ENCODE measurements at regions not wholly inside any gene's neighbourhood (a gene's known extent, or its start where the extent isn't known, plus 50 kb on each side); places are given as distances from the start of the nearest gene placed in this dataset.

DNA sequence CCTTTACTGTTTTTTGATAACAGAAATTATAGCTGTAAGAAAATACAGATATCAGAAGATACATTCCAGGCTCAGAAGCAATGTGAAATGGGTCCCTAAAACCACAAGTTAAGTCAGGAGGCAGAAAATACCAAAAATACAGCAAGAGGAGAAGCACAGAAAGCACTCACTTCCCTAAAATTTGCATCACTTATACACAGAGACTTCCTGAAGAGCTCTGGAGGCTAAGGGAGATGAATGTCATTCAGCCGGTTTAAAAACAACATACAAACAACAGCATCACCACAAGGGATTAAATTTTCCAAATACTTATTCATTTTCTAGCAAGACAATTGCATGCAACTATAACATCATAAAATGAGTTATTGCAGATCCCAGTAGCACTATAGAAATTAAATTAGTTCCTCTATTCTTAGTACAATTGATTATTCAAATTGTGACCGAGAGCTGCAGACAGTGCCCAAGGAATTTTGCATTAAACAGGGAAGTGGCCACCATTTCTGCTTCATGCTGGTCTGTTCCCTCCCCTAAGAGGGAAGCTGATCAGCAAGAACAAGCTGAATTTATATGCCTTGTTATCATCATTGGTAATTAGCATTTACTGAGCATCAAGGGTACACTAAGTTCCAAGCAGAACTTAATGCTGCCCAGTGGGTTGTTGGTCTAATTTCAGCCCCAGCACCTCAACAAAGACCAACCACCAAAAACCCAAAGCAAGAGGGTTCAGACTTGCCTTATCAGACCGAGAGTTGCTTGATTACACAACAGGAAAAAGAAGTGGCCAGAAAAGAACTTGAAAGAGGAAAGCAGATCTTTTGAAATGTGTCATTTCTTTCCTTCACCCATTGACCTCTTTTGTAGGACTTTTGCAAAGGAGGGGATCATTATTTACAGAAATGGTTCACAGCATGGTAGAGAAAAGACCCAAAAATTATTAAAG lies 140.7 kb downstream of the KCTD12 start:
- H3K4me3 Mint-ChIP-seq = peak overlapping the region in 3 of 4 donors; percentile 34 to 85 (median 78)
- H3K36me3 Mint-ChIP-seq = no peaks in the 10 kb centered on the region
- H3K27ac Mint-ChIP-seq = peak overlapping the region in 1 of 3 donors; percentile 28
- peaks cover 4 to 12% (median 9%) of the 10 kb centered on the region in 3 donors for H3K9me3 Mint-ChIP-seq
- no peaks in the 10 kb centered on the region for H3K27me3 Mint-ChIP-seq
- peaks cover 11 to 16% (median 12%) of the 10 kb centered on the region in 3 donors for H3K4me1 Mint-ChIP-seq

- H3K4me3 Mint-ChIP-seq = no peak overlapping the region
- peaks cover 11 to 16% (median 14%) of the 10 kb centered on the region in 3 donors for H3K4me1 Mint-ChIP-seq
- peaks cover 6 to 12% (median 9%) of the 10 kb centered on the region in 3 donors for H3K9me3 Mint-ChIP-seq
- no peaks in the 10 kb centered on the region for H3K27me3 Mint-ChIP-seq
- no peak overlapping the region for H3K27ac Mint-ChIP-seq
- H3K36me3 Mint-ChIP-seq = no peaks in the 10 kb centered on the region
Measured at GRCh38 chr13:76741624-76742023, 144.6 kb downstream of the KCTD12 start.

DNA sequence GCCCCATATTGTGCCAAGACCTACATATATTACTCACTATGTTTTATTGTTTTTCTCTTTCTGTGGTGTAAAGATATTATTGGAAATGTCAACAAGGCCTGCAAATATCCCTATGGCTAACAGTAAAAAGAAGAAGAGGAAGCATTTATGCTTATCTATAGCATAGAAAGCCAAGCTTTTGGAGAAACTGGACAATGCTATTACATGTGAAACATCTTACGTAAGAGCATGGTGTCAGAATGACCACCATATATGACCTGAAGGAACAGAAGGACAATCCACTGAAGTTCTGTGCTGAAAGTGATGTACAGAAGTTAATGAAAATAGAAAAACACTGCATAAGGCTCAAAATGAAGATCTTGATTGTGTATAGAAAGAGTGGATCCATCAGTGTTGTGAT lies 145.2 kb downstream of the KCTD12 start:
- H3K9me3 Mint-ChIP-seq = peaks cover 6 to 12% (median 9%) of the 10 kb centered on the region in 3 donors
- peaks cover 11 to 15% (median 14%) of the 10 kb centered on the region in 3 donors for H3K4me1 Mint-ChIP-seq
- H3K27ac Mint-ChIP-seq = peak overlapping the region in 1 of 3 donors; percentile 1
- H3K36me3 Mint-ChIP-seq = no peaks in the 10 kb centered on the region
- H3K4me3 Mint-ChIP-seq = no peak overlapping the region
- no peaks in the 10 kb centered on the region for H3K27me3 Mint-ChIP-seq

- peaks cover 0 to 2% (median 1%) of the 10 kb centered on the region in 3 donors for H3K4me1 Mint-ChIP-seq
Measured at GRCh38 chr13:76738616-76739015, 147.6 kb downstream of the KCTD12 start.

GRCh38 chr13:76737526-76737925 lies 148.7 kb downstream of the KCTD12 start:
- peaks cover 6 to 12% (median 9%) of the 10 kb centered on the region in 3 donors for H3K9me3 Mint-ChIP-seq
- no peak overlapping the region for H3K4me3 Mint-ChIP-seq
- peaks cover 1% of the 10 kb centered on the region for H3K27me3 Mint-ChIP-seq
- H3K4me1 Mint-ChIP-seq = peaks cover 0 to 2% (median 0%) of the 10 kb centered on the region in 3 donors
- H3K36me3 Mint-ChIP-seq = no peaks in the 10 kb centered on the region
- H3K27ac Mint-ChIP-seq = no peak overlapping the region

More at GRCh38 chr13:76738616-76739015, 147.6 kb downstream of the KCTD12 start:
- Mint-ChIP-seq H3K27ac (no peak overlapping the region), H3K4me3 (no peak overlapping the region), H3K9me3 (peaks cover 6 to 12% (median 9%) of the 10 kb centered on the region in 3 donors), H3K27me3 (peaks cover 1% of the 10 kb centered on the region), H3K36me3 (no peaks in the 10 kb centered on the region)

GRCh38 chr13:76735641-76736040 lies 150.6 kb downstream of the KCTD12 start:
- peaks cover 1% of the 10 kb centered on the region for H3K27me3 Mint-ChIP-seq
- no peaks in the 10 kb centered on the region for H3K36me3 Mint-ChIP-seq
- peaks cover 0 to 2% (median 0%) of the 10 kb centered on the region in 3 donors for H3K4me1 Mint-ChIP-seq

DNA sequence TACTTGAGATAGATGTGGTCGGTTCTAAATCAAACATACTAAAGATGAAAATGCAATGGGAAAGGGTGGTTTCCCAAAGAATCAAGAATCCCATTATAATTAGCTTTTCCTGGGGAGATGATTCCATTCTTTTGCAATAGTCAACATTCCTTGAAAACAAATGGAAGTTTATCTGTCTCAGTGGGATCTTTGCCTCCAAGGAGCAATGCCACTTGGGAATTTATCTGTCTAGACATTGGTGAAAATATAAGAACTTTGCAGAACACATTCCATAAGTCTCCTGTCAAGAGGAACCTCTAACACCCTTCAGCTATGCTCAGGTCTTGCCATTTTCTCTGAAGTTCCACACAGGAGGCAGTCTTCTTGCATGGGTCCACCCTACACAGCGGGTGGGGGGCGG lies 152.5 kb downstream of the KCTD12 start:
- peaks cover 1% of the 10 kb centered on the region for H3K27me3 Mint-ChIP-seq
- no peaks in the 10 kb centered on the region for H3K36me3 Mint-ChIP-seq
- peaks cover 0 to 2% (median 0%) of the 10 kb centered on the region in 3 donors for H3K4me1 Mint-ChIP-seq
- peaks cover 0 to 2% (median 1%) of the 10 kb centered on the region in 3 donors for H3K9me3 Mint-ChIP-seq
- H3K27ac Mint-ChIP-seq = no peak overlapping the region
- no peak overlapping the region for H3K4me3 Mint-ChIP-seq

More at GRCh38 chr13:76735641-76736040, 150.6 kb downstream of the KCTD12 start:
- Mint-ChIP-seq H3K4me3 (no peak overlapping the region), H3K9me3 (peaks cover 0 to 1% (median 0%) of the 10 kb centered on the region in 3 donors), H3K27ac (no peak overlapping the region)

GRCh38 chr13:76732367-76732766 lies 153.8 kb downstream of the KCTD12 start:
- peaks cover 0 to 2% (median 0%) of the 10 kb centered on the region in 3 donors for H3K4me1 Mint-ChIP-seq
- H3K27me3 Mint-ChIP-seq = peaks cover 1% of the 10 kb centered on the region
- no peak overlapping the region for H3K27ac Mint-ChIP-seq
- H3K36me3 Mint-ChIP-seq = no peaks in the 10 kb centered on the region
- no peak overlapping the region for H3K4me3 Mint-ChIP-seq
- H3K9me3 Mint-ChIP-seq = peaks cover 0 to 3% (median under 1%) of the 10 kb centered on the region in 3 donors

- peaks cover 1% of the 10 kb centered on the region for H3K27me3 Mint-ChIP-seq
- peaks cover 2% of the 10 kb centered on the region for H3K36me3 Mint-ChIP-seq
- H3K4me3 Mint-ChIP-seq = no peak overlapping the region
- no peak overlapping the region for H3K27ac Mint-ChIP-seq
- H3K9me3 Mint-ChIP-seq = peaks cover 2 to 6% (median 6%) of the 10 kb centered on the region in 3 donors
- no peaks in the 10 kb centered on the region for H3K4me1 Mint-ChIP-seq
Measured at GRCh38 chr13:76730220-76730619, 156.0 kb downstream of the KCTD12 start.

GRCh38 chr13:76729691-76730090 lies 156.5 kb downstream of the KCTD12 start:
- Mint-ChIP-seq H3K9me3 (peaks cover 2 to 6% (median 6%) of the 10 kb centered on the region in 3 donors), H3K27me3 (peaks cover 1% of the 10 kb centered on the region), H3K4me1 (no peaks in the 10 kb centered on the region), H3K4me3 (no peak overlapping the region), H3K27ac (no peak overlapping the region), H3K36me3 (peaks cover 2% of the 10 kb centered on the region)

DNA sequence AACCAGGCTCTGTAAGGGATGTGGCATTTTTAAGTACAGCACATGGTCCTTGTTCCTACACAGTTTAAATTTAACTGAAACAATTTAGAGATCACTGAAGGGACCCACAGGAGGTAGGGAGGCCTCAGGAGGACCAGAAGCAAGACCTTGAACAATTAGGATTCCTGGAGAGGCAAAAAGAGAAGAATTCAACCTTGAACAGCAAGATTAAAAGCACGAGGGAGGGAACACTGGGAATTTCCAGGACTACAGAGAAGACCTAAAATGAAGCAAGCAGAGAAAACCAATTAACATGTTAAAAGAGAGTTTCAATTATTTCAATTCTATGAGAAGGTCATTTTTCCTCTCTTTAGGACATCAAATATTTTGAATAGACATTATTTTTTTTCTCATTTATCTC lies 160.3 kb downstream of the KCTD12 start:
- Mint-ChIP-seq H3K27me3 (no peaks in the 10 kb centered on the region), H3K36me3 (peaks cover 2% of the 10 kb centered on the region), H3K27ac (peak overlapping the region in 1 of 3 donors; percentile 17), H3K4me3 (no peak overlapping the region), H3K4me1 (no peaks in the 10 kb centered on the region), H3K9me3 (peaks cover 2 to 6% (median 6%) of the 10 kb centered on the region in 3 donors)

DNA sequence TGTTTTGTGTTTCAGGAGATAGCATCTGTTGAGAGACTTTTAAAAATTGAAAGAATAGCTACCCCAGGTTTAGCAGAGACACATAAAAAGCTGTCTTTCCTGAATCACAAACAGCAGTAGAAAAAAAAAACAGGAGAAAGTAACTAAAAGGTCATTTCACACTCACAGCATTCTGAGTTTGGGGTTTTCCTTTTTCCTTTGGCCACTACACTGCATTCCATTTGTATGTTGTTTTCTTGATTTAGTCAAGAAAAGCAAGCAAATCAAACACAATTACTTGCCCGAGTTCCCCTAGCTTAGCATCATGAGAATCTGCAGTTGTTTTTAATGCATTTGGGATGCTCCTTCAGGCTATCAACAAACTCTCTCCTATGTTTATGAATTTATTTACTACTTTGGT lies 161.0 kb downstream of the KCTD12 start:
- Mint-ChIP-seq H3K4me1 (no peaks in the 10 kb centered on the region), H3K9me3 (peaks cover 2 to 6% (median 6%) of the 10 kb centered on the region in 3 donors), H3K36me3 (peaks cover 2% of the 10 kb centered on the region), H3K4me3 (no peak overlapping the region), H3K27me3 (no peaks in the 10 kb centered on the region), H3K27ac (peak overlapping the region in 1 of 3 donors; percentile 17)

DNA sequence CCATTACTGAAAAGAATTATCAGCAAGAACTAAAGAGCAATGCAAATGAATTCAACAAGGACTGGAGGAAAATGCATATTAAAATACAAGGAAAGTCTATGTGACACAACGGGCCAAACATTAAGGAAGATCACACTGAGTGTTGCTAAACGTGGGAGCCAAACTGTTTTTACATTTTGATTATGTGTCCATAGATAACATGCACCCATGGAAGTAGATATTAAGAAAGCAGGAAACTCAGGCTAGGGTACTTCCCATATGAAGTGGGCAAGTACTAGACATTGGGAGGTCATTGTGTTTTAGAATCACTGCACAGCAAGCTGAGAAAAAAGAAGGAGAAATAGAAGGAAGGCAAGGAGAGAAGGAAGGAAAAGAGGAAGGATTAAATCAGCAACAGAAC lies 161.8 kb downstream of the KCTD12 start:
- no peak overlapping the region for H3K27ac Mint-ChIP-seq
- H3K4me1 Mint-ChIP-seq = no peaks in the 10 kb centered on the region
- peaks cover 2% of the 10 kb centered on the region for H3K36me3 Mint-ChIP-seq
- peaks cover 2 to 6% (median 6%) of the 10 kb centered on the region in 3 donors for H3K9me3 Mint-ChIP-seq
- H3K27me3 Mint-ChIP-seq = no peaks in the 10 kb centered on the region
- no peak overlapping the region for H3K4me3 Mint-ChIP-seq

DNA sequence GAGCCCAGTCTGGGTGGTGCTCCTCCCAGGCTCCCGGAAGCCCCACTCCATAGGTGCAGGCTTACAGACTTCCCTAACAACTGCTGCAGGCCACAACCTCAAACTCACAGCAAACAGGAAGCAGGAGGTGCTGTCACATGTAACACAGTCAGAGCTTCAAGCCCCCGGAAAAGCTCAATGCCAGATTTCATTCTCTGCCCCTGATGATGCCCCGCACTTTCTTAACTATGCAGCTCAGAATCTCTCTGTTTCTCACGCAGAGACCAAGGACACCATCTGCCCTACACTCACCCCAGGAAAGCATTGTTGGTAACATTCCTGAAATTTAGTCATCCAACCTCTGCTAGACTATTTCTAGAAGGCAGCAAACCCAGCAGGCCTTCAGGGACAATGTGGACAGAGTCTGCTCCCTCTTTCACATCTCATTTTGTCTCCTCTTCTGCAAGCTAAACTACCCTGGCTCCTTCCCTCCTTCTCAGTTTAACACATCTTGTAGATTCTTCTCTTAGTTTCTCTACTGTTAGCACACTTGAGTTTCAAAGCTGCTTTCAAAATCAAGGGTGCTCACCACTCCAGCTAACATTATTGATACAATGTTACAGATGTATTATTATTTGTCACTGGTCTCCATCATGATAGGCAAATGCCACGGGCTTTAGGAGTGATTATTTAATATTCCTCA lies 162.5 kb downstream of the KCTD12 start:
- Mint-ChIP-seq H3K36me3 (peaks cover 2% of the 10 kb centered on the region), H3K9me3 (peaks cover 2 to 6% (median 4%) of the 10 kb centered on the region in 3 donors), H3K27ac (no peak overlapping the region), H3K4me1 (no peaks in the 10 kb centered on the region), H3K27me3 (no peaks in the 10 kb centered on the region), H3K4me3 (no peak overlapping the region)

GRCh38 chr13:76722782-76723181 lies 163.4 kb downstream of the KCTD12 start:
- Mint-ChIP-seq H3K4me1 (no peaks in the 10 kb centered on the region), H3K27ac (no peak overlapping the region), H3K27me3 (no peaks in the 10 kb centered on the region), H3K9me3 (peaks cover 2 to 6% (median 3%) of the 10 kb centered on the region in 3 donors), H3K36me3 (peaks cover 2% of the 10 kb centered on the region), H3K4me3 (no peak overlapping the region)

Data from IgD-negative memory B cell (primary cell).